GM23338 (cell line): ENCODE measurements at regions not wholly inside any gene's neighbourhood (a gene's known extent, or its start where the extent isn't known, plus 50 kb on each side); places are given as distances from the start of the nearest gene placed in this dataset.
A peak's percentile ranks its signal among the peaks of the same experiment; 100 is the strongest.

Source experiments
- ATAC-seq: fragments of 200-7000 bp; cut with Tn5 transposase; 3 replicates; pipeline ENCODE4 v1.9.1; 2020
- DNase-seq: peaks from one replicate; pipeline ENCODE4 v3.0.0-alpha.2; 2015; ENCODE audit warnings: low spot score
- H2AFZ ChIP-seq: fragments of 200-600 bp; sonication (generic); 2 replicates; pipeline ENCODE4 v1.8.0; 2016; ENCODE audit warnings: antibody characterized with exemption, mild to moderate bottlenecking, moderate library complexity
- H3F3A ChIP-seq: fragments of 200-600 bp; sonication (generic); replicated peaks from 2 replicates; pipeline ENCODE4 v1.8.0; 2017; ENCODE audit warnings: antibody characterized with exemption, mixed run types, low read depth
- H3K27ac ChIP-seq: fragments of 200-600 bp; sonication (generic); 2 replicates; pipeline ENCODE4 v1.6.1; 2016; ENCODE audit warnings: low read depth
- H3K27me3 ChIP-seq: fragments of 200-600 bp; sonication (generic); 2 replicates; pipeline ENCODE4 v1.8.0; 2016; ENCODE audit warnings: mild to moderate bottlenecking, mixed run types, moderate library complexity; ENCODE audit not compliant: insufficient read depth
- H3K36me3 ChIP-seq: fragments of 200-600 bp; sonication (generic); 2 replicates; pipeline ENCODE4 v1.8.0; 2016; ENCODE audit warnings: mild to moderate bottlenecking; ENCODE audit not compliant: insufficient read depth
- H3K4me1 ChIP-seq: fragments of 200-600 bp; sonication (generic); 2 replicates; pipeline ENCODE4 v1.8.0; 2016; ENCODE audit warnings: mild to moderate bottlenecking, moderate library complexity; ENCODE audit not compliant: insufficient read depth
- H3K4me2 ChIP-seq: fragments of 200-600 bp; sonication (generic); 2 replicates; pipeline ENCODE4 v1.7.1; 2017; ENCODE audit warnings: mixed run types
- H3K4me3 ChIP-seq: fragments of 200-600 bp; sonication (generic); 2 replicates; pipeline ENCODE4 v1.6.1; 2016; ENCODE audit warnings: mixed run types
- H3K79me2 ChIP-seq: fragments of 200-600 bp; sonication (generic); replicated peaks from 2 replicates; pipeline ENCODE4 v1.8.0; 2017; ENCODE audit warnings: mild to moderate bottlenecking; ENCODE audit not compliant: insufficient read depth
- H3K9me2 ChIP-seq: fragments of 200-600 bp; sonication (generic); 2 replicates; pipeline ENCODE4 v1.8.0; 2017; ENCODE audit not compliant: insufficient read depth
- H4K20me1 ChIP-seq: fragments of 200-600 bp; sonication (generic); replicated peaks from 2 replicates; pipeline ENCODE4 v1.8.0; 2017; ENCODE audit warnings: mild to moderate bottlenecking; ENCODE audit not compliant: insufficient read depth
- H3K27ac Mint-ChIP-seq: 2 replicates; pipeline ENCODE4 v1.8.0; 2020; ENCODE audit warnings: inconsistent platforms, mild to moderate bottlenecking, moderate library complexity, mixed read lengths
- H3K27me3 Mint-ChIP-seq: 3 replicates; pipeline ENCODE4 v1.8.0; 2022; ENCODE audit warnings: low read depth, mild to moderate bottlenecking, moderate library complexity, mixed read lengths, inconsistent platforms; ENCODE audit not compliant: insufficient read depth, poor library complexity
- H3K36me3 Mint-ChIP-seq: 3 replicates; pipeline ENCODE4 v1.8.0; 2021; ENCODE audit warnings: low read depth, mild to moderate bottlenecking, inconsistent platforms, moderate library complexity, mixed read lengths
- H3K4me1 Mint-ChIP-seq: 3 replicates; pipeline ENCODE4 v1.8.0; 2020; ENCODE audit warnings: mild to moderate bottlenecking, inconsistent platforms, mixed read lengths
- H3K4me3 Mint-ChIP-seq: 3 replicates; pipeline ENCODE4 v1.8.0; 2021; ENCODE audit warnings: moderate library complexity, mild to moderate bottlenecking, inconsistent platforms, mixed read lengths
- H3K9me3 Mint-ChIP-seq: 3 replicates; pipeline ENCODE4 v1.8.0; 2020; ENCODE audit warnings: moderate library complexity, mild to moderate bottlenecking, inconsistent platforms, mixed read lengths
- EZH2 ChIP-seq: fragments of 200-600 bp; sonication (generic); IDR thresholded peaks from one replicate; pipeline ENCODE4 v1.8.0; 2017; ENCODE audit warnings: antibody characterized with exemption, mild to moderate bottlenecking, low read depth; ENCODE audit not compliant: unreplicated experiment
- EZH2phosphoT487 ChIP-seq: fragments of 200-600 bp; sonication (generic); IDR thresholded peaks from one replicate; pipeline ENCODE4 v1.8.1; 2018; ENCODE audit warnings: antibody characterized with exemption; ENCODE audit not compliant: unreplicated experiment
- REST ChIP-seq: IDR thresholded peaks from one replicate; pipeline ENCODE4 v1.6.1; 2018; ENCODE audit warnings: antibody characterized with exemption; ENCODE audit not compliant: unreplicated experiment
- ZNF114 ChIP-seq: fragments of 250-450 bp; sonication (Bioruptor Pico); IDR thresholded peaks from 2 replicates; pipeline ENCODE4 v1.5.0; 2020; ENCODE audit warnings: mild to moderate bottlenecking, moderate library complexity
- ZNF331 ChIP-seq: fragments of 250-450 bp; sonication (Bioruptor Pico); IDR thresholded peaks from 2 replicates; pipeline ENCODE4 v1.5.0; 2020; ENCODE audit warnings: low read depth, mild to moderate bottlenecking, moderate library complexity

GRCh38 chr6:53999088-53999755 lies 112.0 kb upstream of the MLIP start:
- Histone ChIP-seq H3K27ac (no peak overlapping the region), H3K4me2 (no peak overlapping the region), H2AFZ (no peak overlapping the region), H3K4me3 (no peak overlapping the region), H3K36me3 (no peaks in the 10 kb centered on the region), H4K20me1 (no peaks in the 10 kb centered on the region), H3K79me2 (no peaks in the 10 kb centered on the region), H3K27me3 (no peaks in the 10 kb centered on the region), H3K4me1 (peaks cover 5% of the 10 kb centered on the region; the same call in 1 of the 2 replicates), H3K9me2 (peaks cover 3% of the 10 kb centered on the region; the same call in 1 of the 2 replicates), H3F3A (no peaks in the 10 kb centered on the region)
- H3K27me3 Mint-ChIP-seq, result no peaks in the 10 kb centered on the region
- peaks cover 10% of the 10 kb centered on the region; the same call in 2 of the 3 replicates for H3K4me1 Mint-ChIP-seq
- no peak for ATAC-seq
- no peak overlapping the region for H3K27ac Mint-ChIP-seq
- no peaks in the 10 kb centered on the region for H3K9me3 Mint-ChIP-seq
- TF ChIP-seq EZH2phosphoT487 (no peak), REST (no peak), ZNF331 (CRISPR knock-in tag) (no peak)
- H3K36me3 Mint-ChIP-seq, result no peaks in the 10 kb centered on the region
- no peak for DNase-seq
- no peak overlapping the region for H3K4me3 Mint-ChIP-seq

GRCh38 chr6:54002116-54002515 lies 109.1 kb upstream of the MLIP start:
- Mint-ChIP-seq H3K9me3 (no peaks in the 10 kb centered on the region), H3K4me1 (peaks cover 10% of the 10 kb centered on the region; the same call in 2 of the 3 replicates), H3K36me3 (no peaks in the 10 kb centered on the region), H3K4me3 (no peak overlapping the region), H3K27me3 (no peaks in the 10 kb centered on the region), H3K27ac (no peak overlapping the region)
- no peaks in the 10 kb centered on the region for H3F3A ChIP-seq
- no peak for TF ChIP-seq REST
- no peak for TF ChIP-seq ZNF331 (CRISPR knock-in tag)
- TF ChIP-seq ZNF114, result no peak
- no peak for TF ChIP-seq EZH2
- no peak overlapping the region for H3K4me2 ChIP-seq
- peak overlapping the region; percentile 53 for H2AFZ ChIP-seq
- peaks cover 3% of the 10 kb centered on the region; the same call in 1 of the 2 replicates for H3K9me2 ChIP-seq
- H3K4me1 ChIP-seq, result peaks cover 5% of the 10 kb centered on the region; the same call in 1 of the 2 replicates
- ATAC-seq (no peak), DNase-seq (no peak)
- H3K27me3 ChIP-seq, result no peaks in the 10 kb centered on the region
- no peaks in the 10 kb centered on the region for H3K79me2 ChIP-seq
- no peaks in the 10 kb centered on the region for H3K36me3 ChIP-seq
- H3K27ac ChIP-seq, result no peak overlapping the region
- no peaks in the 10 kb centered on the region for H4K20me1 ChIP-seq
- no peak overlapping the region for H3K4me3 ChIP-seq
